ENCODE measurements at regions not wholly inside any gene's neighbourhood (a gene's known extent, or its start where the extent isn't known, plus 50 kb on each side); places are given as distances from the start of the nearest gene placed in this dataset.

DNA sequence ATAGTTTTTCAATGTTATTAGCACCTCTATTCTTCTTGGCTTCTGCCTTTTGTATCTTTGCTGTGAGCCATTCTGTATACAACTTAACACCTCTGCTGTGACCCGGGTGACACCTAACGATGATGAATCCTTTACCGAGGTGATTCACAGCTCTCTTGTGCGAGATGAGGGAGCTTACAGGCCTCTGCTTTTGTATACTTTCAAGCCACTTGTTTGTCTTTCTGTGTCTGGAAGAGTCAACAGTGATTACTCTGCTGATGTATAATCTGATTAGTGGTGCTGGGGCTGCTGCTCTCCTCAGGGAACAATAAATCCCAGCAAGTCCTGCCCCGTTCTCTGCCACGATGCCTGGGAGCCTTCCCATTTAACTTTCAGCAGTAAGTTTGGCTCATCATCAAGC, 442.9 kb upstream of the SGCD start:
- TF ChIP-seq CEBPB (IDR thresholded peaks at IDR 0.05; ENCODE audit: low read depth, low read length) (no peak), TEAD4 (IDR thresholded peaks at IDR 0.05; ENCODE audit: low read depth, low read length) (no peak), NRF1 (IDR thresholded peaks at IDR 0.05; ENCODE audit: low read depth, low read length) (no peak), BRCA1 (IDR thresholded peaks at IDR 0.05; ENCODE audit: low read depth, low read length) (no peak), EZH2 (IDR thresholded peaks at IDR 0.05; ENCODE audit: low read depth, low read length, severe bottlenecking) (no peak), POLR2A (IDR thresholded peaks at IDR 0.05; ENCODE audit: control extremely low read depth in 1 of 2, low read depth in 2 of 2, low read length in 2 of 2) (no peak), SP1 (IDR thresholded peaks at IDR 0.05; ENCODE audit: low read depth, low read length) (no peak)
- TF ChIP-seq, protein P1, sequence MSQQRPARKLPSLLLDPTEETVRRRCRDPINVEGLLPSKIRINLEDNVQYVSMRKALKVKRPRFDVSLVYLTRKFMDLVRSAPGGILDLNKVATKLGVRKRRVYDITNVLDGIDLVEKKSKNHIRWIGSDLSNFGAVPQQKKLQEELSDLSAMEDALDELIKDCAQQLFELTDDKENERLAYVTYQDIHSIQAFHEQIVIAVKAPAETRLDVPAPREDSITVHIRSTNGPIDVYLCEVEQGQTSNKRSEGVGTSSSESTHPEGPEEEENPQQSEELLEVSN (IDR thresholded peaks at IDR 0.05), result no peak
- TF ChIP-seq, protein P2, sequence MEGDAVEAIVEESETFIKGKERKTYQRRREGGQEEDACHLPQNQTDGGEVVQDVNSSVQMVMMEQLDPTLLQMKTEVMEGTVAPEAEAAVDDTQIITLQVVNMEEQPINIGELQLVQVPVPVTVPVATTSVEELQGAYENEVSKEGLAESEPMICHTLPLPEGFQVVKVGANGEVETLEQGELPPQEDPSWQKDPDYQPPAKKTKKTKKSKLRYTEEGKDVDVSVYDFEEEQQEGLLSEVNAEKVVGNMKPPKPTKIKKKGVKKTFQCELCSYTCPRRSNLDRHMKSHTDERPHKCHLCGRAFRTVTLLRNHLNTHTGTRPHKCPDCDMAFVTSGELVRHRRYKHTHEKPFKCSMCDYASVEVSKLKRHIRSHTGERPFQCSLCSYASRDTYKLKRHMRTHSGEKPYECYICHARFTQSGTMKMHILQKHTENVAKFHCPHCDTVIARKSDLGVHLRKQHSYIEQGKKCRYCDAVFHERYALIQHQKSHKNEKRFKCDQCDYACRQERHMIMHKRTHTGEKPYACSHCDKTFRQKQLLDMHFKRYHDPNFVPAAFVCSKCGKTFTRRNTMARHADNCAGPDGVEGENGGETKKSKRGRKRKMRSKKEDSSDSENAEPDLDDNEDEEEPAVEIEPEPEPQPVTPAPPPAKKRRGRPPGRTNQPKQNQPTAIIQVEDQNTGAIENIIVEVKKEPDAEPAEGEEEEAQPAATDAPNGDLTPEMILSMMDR (IDR thresholded peaks at IDR 0.05; ENCODE audit: control extremely low read depth in 1 of 3, insufficient read depth in 1 of 3, low read depth in 1 of 3, low read length in 3 of 3), result no peak
- TF ChIP-seq, protein P3, sequence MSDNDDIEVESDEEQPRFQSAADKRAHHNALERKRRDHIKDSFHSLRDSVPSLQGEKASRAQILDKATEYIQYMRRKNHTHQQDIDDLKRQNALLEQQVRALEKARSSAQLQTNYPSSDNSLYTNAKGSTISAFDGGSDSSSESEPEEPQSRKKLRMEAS (IDR thresholded peaks at IDR 0.05), result no peak

All from H1 (cell line).